ENCODE measurements at regions not wholly inside any gene's neighbourhood (a gene's known extent, or its start where the extent isn't known, plus 50 kb on each side); places are given as distances from the start of the nearest gene placed in this dataset.

DNA sequence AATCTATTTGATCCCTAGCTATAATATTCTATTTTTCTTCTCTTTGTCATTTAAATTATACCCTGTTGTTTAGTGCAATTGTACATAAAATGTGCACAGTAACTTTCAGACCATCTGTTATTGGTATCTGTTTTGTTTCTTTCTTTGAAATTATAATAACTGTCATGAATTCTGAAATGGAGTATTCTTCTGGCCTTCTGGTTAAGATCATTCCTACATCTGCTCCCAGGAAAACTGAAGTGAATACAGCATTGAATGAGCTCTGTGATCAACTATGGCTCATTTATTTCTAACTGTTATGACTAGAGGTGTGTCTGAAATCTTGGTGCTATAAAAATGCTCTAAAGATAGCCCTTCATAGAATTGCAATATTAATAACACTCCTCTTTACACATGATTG is 788.4 kb upstream of the TMEFF2 start:
- TF ChIP-seq ZBTB21 (CRISPR knock-in tag; IDR thresholded peaks at IDR 0.05; ENCODE audit: borderline replicate concordance) = no peak
- TF ChIP-seq SOX15 (CRISPR knock-in tag; IDR thresholded peaks at IDR 0.05) = no peak
- TF ChIP-seq, protein P1, sequence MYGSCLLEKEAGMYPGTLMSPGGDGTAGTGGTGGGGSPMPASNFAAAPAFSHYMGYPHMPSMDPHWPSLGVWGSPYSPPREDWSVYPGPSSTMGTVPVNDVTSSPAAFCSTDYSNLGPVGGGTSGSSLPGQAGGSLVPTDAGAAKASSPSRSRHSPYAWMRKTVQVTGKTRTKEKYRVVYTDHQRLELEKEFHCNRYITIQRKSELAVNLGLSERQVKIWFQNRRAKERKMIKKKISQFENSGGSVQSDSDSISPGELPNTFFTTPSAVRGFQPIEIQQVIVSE (CRISPR knock-in tag; IDR thresholded peaks at IDR 0.05; ENCODE audit: borderline replicate concordance) = no peak
- TF ChIP-seq, protein P2, sequence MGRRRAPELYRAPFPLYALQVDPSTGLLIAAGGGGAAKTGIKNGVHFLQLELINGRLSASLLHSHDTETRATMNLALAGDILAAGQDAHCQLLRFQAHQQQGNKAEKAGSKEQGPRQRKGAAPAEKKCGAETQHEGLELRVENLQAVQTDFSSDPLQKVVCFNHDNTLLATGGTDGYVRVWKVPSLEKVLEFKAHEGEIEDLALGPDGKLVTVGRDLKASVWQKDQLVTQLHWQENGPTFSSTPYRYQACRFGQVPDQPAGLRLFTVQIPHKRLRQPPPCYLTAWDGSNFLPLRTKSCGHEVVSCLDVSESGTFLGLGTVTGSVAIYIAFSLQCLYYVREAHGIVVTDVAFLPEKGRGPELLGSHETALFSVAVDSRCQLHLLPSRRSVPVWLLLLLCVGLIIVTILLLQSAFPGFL (CRISPR knock-in tag; IDR thresholded peaks at IDR 0.05; ENCODE audit: borderline replicate concordance) = no peak
- TF ChIP-seq, protein P3, sequence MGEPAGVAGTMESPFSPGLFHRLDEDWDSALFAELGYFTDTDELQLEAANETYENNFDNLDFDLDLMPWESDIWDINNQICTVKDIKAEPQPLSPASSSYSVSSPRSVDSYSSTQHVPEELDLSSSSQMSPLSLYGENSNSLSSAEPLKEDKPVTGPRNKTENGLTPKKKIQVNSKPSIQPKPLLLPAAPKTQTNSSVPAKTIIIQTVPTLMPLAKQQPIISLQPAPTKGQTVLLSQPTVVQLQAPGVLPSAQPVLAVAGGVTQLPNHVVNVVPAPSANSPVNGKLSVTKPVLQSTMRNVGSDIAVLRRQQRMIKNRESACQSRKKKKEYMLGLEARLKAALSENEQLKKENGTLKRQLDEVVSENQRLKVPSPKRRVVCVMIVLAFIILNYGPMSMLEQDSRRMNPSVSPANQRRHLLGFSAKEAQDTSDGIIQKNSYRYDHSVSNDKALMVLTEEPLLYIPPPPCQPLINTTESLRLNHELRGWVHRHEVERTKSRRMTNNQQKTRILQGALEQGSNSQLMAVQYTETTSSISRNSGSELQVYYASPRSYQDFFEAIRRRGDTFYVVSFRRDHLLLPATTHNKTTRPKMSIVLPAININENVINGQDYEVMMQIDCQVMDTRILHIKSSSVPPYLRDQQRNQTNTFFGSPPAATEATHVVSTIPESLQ (CRISPR knock-in tag; IDR thresholded peaks at IDR 0.05) = no peak
- TF ChIP-seq, protein P4, sequence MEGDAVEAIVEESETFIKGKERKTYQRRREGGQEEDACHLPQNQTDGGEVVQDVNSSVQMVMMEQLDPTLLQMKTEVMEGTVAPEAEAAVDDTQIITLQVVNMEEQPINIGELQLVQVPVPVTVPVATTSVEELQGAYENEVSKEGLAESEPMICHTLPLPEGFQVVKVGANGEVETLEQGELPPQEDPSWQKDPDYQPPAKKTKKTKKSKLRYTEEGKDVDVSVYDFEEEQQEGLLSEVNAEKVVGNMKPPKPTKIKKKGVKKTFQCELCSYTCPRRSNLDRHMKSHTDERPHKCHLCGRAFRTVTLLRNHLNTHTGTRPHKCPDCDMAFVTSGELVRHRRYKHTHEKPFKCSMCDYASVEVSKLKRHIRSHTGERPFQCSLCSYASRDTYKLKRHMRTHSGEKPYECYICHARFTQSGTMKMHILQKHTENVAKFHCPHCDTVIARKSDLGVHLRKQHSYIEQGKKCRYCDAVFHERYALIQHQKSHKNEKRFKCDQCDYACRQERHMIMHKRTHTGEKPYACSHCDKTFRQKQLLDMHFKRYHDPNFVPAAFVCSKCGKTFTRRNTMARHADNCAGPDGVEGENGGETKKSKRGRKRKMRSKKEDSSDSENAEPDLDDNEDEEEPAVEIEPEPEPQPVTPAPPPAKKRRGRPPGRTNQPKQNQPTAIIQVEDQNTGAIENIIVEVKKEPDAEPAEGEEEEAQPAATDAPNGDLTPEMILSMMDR (IDR thresholded peaks at IDR 0.05) = no peak
- TF ChIP-seq ESRRA (CRISPR knock-in tag; IDR thresholded peaks at IDR 0.05; ENCODE audit: borderline replicate concordance) = no peak

Data from WTC11 (cell line).